ENCODE measurements at regions not wholly inside any gene's neighbourhood (a gene's known extent, or its start where the extent isn't known, plus 50 kb on each side); places are given as distances from the start of the nearest gene placed in this dataset.

DNA sequence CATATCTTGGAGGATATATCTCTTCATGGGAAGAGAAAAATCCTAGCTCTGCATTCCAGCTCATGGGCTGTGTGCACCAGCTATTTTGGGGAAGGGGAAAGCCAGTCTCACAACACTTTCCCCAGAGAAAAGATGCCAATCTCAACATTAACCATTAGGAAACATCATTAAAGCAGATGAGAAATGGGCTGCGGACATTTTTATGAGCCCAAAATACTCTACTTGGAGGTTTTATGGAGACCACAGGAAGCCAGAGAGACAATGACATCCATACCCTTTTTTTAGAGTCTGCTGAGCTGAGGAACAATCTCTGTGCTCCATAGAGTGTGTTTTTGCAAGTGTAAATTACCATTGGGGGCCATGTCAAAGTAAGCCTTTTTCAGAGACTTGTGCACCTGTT is 213.7 kb downstream of the TRIB2 start:
- DNase-seq (ENCODE audit: low read depth), result no peak

DNA sequence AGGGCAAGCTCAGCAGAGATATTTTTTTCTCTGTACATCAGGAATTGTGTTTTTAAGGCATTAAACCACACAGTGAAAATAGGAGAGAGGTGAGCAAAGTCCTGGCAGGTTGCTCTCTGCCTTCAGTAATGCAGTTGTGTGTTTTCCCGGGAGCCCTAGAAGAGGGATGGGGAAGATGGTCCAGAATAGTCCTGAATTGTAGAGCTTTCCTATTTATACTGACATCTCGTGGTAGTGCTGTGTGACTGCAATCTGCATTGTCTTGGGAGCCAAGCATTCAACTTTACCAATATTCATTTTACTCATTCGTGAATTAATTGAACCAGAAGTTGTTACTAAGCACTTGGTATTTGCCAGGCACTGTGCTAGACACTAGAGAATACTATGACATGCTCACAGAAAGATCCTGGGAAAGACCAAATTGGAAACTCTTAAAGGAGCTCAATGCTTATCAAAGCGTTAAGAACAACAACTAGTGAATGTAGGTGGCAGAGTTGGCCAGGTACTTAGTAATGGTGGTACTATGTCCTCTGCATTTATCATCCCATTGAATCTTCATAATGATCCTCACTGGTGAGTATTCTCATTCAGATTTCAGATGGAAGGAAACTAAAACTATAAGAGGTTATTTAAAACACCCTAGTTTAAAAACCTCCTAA is 214.6 kb downstream of the TRIB2 start:
- peak; percentile 69 for DNase-seq (ENCODE audit: low read depth)

DNA sequence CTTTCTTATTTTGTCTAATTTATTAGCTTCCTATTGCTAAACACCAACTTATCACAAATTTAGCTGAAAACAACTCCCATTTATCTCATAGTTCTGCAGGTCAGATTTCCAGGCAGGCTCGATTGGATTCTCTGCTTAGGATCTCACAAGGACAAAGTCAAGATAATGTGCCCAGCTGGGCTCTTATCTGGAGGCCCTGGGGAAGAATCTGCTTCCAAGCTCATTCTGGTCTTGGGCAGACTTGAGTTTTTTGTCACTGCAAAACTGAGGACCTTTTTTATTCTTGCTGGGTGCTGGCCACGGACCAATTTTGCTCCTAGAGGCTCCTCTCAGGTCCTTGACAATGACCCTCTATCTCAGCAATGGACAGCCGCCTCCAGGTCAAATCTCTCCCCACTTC is 215.5 kb downstream of the TRIB2 start:
- DNase-seq (ENCODE audit: low read depth), result no peak

DNA sequence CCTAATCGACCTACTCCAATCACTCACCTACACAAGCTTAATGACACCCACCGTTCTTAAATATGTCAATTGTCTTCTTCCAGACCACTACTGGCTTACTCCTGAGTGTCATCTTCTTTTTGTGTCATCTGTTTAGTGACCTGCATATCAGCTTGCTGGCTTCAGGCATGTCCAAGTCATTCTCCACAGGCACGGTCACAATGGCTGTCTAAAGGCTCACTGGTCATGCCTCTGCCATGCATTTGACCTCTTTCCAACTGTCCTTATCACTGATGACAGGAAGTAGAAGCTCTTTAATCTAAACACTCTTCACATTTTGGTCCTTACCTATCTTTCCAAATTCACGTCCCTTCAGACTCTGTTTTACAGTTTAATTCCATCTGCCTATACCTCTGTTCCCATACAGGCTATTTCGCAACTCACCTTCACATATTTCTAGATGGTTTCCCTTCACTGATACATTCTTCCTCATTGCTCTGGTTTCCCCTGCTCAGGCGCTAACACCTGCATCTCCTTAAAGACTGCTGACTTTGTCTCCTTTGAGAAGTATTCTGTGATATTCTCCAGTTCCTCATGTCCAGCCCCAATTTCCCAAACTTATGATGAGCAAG is 217.5 kb downstream of the TRIB2 start:
- DNase-seq (ENCODE audit: low read depth), result no peak

DNA sequence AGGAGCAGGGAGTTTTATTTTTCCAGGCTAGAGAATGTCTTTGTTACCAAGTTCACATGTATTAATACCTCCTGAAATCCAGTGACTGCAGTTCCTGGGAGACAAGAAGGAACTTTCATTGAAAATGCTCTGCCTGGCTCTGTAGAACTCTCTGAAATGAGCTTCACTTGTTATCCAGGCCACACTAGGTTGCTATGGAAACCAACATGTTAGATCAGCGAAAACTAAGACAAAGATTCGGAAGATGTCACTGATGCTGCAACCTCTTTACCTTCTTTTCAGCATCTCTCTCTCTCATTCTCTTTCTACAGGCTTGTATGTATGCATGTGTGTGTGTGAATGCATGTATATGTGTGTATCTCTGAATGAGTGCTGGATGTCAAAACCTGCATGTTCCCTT is 218.5 kb downstream of the TRIB2 start:
- no peak for DNase-seq (ENCODE audit: low read depth)

DNA sequence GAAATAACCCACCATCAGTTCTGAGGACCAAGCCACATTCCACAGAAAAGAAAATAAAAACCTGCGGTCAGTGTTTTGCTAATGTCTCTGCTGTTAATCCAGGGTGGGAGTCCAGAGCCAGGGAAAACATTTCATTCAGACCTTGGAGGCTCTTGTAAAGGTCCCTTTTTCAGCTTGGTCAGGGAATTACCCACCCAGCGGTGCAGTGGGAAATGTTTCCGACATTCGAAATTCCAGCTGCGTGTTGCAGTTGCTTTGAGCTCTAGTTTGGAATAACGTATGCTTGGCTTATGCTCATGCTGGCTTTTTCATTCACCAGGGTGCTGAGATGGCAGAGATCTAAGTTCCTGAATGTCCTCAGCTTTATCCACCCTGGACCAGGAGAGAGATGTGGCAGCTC is 219.1 kb downstream of the TRIB2 start:
- no peak for DNase-seq (ENCODE audit: low read depth)

DNA sequence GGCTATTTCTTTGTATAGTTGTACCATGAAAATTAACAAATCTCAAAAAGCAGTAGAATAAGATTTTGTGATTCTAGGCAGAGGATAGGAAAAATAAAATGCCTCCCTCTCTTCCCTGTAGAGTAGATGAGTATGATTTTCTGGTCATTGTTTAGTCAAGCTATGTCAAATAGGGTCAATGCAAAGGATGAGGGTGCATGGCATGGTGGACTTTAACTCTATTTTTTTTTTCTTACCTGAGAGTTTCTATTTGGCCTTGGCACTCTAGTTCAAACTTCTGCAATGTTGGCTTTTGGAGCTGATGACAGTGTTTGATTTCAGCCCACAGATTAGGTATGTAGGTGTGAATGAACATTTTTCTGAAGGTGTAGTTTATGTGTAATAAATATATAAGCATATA is 224.5 kb downstream of the TRIB2 start:
- no peak for DNase-seq (ENCODE audit: low read depth)

DNA sequence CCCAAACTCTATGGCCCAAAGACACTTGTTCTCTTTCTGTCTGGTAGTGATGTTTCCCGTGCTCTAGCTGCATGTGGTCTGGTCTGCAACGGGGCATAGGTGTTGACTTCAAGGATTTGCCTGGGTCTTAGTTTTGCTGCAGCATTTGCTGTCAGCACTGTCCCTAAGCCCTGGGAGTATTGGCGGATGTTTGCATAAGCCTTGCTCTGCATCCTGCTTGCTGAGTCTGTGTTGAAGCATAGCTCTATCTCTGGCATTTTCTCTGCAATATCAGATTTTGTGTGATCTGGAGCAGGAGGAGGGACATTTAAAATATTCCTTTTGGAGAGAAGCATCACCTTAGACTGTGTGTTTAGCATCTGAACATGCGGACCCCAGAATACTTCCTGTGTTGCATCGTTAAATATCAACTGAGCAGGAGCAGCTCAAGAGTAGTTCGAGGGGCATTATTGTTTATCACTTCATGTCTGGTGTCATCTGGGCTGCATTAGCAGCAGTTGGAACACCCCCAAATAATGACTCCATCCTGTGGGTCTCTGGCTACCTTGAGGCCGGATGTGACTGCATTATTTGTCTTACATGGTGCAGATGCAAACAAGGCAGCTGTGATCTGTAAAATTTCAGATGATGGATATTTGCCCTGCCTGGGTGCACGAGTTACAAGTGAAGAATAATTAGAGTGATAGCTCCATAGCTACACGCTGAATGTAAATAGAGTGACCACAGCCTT is 231.7 kb downstream of the TRIB2 start:
- DNase-seq (ENCODE audit: low read depth), result peak; percentile 88

DNA sequence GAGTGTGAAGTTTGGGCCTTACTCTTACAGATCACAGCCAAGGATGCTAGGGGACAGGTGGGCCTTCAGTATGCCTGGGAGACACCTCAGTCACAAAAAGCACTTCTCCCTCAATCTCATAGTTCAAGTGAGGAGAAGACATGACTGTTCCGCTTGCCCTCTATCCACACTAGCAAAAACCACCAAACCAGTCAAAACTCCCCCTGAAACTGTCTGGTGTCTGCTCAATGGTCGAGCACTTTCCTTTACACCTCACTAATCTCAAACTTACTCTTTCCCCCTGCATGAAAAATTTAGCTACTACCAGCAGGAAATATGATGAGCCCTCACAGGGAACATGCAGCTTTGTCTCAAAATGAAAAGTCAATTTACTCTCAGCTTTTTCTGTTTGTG is 232.2 kb downstream of the TRIB2 start:
- no peak for DNase-seq (ENCODE audit: low read depth)

DNA sequence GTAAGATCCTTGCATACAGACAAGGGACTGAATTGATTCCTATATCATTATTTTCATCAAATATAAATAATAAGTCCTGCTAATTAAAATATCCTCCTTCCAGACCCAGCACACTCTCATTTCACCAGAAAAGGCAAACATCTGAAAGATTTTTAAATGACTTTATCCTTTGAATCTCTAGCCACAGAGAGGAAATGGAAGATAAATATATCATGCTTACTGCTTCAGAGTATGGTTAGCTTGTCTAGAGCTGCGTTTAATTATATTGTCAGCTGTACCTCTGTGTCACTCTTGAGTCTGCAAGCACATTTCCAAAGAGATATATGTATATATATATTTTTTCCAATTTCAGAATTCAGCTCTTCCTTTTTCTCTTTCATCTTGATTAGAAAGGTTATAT is 232.7 kb downstream of the TRIB2 start:
- DNase-seq (ENCODE audit: low read depth), result no peak

DNA sequence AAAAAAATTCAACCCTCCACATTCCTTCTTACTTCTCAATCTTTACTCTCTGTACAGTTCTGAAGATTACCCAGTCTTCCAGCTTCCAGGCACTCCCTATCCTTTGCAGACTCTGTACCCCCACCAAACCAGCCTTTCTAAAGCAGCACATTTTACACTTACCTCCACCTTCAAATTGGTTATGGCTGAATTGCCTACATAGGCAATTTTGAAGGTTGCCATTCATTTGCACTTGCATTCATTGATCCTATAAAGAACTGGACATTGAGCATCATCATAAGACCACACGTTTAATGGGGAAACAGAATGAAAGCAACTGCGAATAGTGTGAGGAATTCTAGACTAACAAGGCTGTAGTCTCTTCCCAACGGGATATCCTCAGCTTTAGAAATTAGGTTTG is 233.4 kb downstream of the TRIB2 start:
- DNase-seq (ENCODE audit: low read depth), result no peak

DNA sequence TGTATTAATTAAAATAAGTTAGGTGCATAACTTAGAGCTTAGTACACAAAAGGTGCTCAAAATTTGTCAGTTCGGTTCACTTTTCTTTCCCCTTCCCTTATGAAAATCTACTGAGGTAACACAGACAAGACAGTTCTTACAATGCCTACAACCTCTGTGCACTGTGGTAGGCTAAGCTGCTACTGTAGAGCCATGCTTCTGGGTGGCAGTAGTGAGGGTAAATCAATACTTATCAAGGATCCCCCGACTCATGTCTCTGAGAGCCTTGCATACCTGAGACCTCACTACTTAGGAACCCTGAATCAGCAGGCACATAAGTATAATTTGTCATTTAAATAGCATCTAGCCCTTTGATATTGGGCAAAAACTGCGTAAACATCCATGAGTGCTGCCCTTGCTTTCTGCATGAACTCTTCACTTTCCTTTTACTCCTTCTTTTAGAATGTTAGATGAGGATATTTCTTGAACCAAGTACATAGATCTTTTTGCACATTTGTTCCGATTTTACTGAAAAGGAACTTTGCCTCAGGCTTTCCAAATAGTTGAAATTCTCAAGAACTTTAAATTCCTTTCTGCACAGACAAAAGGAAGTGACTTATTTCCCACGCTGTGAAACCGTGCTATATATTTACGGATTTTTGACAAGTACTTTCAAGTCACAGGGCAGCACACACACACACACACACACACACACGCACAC is 234.4 kb downstream of the TRIB2 start:
- peak; percentile 91 for DNase-seq (ENCODE audit: low read depth)

DNA sequence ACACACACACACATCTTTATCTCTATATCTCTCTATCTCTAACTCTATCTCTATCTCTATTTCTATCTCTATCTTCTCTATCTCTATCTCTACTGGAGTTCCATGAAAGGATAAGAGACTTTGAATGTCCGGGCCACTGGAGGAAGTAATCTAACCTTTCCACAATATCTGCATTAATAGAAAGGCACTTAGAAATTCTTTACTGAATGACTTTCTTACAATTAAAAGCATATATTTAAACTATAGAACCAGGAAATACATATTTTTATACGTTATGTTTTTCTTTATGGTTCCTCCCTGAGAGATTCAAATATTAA is 234.9 kb downstream of the TRIB2 start:
- DNase-seq (ENCODE audit: low read depth), result no peak

DNA sequence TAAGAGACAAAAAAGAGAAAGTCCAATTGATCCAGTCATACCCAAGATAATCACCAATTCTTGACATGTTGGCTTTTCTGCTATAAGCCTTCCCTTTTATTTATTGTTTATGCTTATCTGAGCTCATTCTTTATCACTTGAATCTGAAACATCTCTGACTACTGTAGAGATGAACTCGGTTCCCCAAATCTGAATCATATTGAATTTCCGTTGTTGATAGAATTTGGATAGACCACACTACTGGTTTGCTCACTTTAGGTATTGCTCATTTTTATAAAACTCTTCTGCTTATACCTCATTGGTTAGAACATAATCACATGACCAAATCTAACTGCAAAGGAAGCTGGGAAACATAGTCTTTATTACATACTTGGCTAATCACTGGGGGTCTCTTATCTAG is 236.9 kb downstream of the TRIB2 start:
- peak; percentile 64 for DNase-seq (ENCODE audit: low read depth)

DNA sequence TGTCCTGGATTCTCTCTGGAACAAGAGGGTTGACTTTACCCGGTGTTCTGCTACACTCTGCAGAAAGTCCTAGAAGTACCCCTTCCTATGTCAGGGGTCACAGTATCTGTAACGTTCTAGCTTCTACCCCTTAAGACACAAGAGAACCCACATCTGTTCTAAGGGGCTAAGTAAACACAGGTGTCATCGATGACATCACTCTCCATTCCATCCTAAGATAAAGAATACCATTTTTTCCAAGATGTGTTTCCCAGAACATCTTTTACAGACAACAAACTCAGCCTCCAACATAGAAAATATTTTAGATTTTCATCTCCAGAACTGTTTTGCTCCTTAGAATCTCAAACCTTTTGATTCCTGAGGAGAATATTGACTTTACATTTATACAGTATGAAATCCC is 239.1 kb downstream of the TRIB2 start:
- no peak for DNase-seq (ENCODE audit: low read depth)

DNA sequence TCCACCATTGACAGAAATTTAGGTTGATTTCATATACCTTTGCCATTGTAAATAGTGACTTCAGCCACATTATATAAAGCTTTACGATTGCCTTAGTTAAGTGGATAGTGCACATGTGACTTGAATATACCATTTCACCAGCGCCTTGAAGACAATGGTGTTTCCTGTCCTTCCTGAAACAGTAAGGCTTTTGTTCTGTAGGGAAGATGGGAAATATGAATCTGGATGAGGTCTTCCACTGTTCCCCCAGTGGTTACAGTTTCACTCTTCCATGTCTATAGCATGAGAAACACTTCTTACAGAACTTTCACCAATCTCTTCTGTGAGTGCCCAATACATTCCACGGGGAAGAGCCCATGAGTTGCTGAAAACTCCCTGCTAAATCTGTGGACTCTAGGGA is 240.5 kb downstream of the TRIB2 start:
- no peak for DNase-seq (ENCODE audit: low read depth)

DNA sequence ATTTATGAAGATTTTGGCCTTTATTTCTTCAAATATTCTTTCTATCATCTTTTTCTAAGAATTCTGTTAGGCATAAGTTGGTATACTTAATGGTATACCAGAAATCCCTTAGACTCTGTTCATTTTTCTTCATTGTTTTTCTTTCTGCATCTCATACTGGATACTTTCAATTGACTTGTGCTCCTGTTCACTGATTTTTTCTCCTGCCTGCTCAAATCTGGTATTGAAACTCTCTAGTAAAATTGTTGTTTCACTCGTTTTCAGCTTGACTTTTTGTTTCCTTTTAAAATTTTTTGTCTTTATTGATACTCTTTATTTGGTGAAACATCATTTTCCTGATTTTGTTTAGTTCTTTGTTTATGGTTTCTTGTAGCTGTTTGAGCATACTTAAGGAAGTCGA is 243.2 kb downstream of the TRIB2 start:
- DNase-seq (ENCODE audit: low read depth), result no peak

DNA sequence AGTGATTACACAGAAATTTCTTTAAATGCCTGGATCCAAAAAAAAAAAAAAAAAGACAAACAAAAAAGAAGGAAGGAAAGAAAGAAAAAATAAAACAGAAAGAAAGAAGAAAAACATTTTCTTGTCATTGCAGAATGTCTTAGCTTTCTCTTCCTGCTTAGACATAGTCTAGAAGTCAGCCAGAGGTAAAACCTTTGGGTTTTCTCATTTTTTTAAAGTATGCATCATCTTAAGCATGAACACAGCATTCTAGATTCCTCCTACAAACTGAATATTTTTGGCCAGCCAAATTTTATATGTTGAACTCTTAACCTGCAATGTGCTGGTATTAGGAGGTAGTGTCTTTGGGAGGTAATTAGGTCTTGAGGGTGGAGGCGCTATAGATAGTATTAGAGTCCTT is 243.9 kb downstream of the TRIB2 start:
- DNase-seq (ENCODE audit: low read depth), result no peak

DNA sequence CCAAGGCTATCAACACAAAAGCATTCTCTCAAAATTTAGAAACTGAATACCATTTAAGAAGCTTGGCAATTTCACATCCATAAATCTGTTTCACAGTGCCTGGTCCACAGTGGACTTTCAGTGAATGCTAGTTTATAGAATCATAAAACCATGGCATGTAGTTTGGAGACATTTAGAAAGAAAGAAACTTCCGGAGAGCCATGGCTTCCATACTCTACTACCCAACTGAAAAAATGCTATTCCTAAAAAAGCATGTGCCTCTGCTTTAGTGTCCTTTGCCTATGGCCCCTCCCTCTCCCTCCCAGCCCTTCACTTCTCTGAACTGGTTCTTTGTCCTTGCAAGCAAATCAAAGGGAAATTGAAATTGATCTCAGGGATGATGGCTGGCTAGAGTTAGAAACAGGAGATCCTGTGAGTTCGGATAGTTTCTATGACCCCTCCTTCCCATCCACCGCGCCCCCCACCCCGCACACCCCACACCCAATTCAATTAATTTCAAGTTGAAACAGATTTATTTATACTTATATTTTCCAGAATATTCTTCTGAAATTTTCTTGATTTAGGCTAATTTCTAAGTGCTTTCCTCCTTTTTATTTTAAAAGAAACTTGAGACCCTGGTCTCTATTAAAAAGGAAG is 248.3 kb downstream of the TRIB2 start:
- DNase-seq (ENCODE audit: low read depth), result no peak

DNA sequence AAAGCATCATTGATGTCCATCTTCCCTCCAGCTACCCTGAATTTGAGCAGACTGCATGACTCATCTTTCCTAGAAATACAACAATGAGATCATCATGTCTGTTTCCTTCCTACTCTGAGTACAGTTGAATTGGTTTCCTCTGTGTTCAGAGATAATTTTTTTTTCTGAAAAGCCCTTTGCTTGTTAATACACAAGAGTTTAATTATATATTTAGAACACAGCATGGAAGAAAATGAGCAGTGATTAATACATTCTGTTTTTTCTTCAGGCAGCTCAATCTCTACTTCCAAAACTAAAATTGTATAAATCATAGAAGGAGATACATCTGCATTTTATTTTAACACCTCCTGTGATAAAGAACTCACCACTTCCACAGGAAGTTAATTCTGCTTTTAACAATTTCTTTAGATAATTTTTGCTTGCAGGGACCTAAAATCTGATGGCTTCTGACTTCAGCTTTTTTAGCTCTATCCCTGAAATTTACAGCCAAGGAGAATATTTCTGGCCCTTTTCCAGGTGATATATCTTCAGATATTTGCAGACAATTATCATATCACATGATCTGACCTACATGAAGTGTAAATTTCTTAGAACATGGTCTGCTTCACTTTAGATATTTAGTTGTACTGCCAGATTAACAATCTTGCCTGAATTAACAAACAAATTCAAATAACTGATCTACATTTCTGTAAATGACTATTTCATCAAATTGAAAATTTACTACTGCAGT is 249.0 kb downstream of the TRIB2 start:
- peak; percentile 88 for DNase-seq (ENCODE audit: low read depth)

DNA sequence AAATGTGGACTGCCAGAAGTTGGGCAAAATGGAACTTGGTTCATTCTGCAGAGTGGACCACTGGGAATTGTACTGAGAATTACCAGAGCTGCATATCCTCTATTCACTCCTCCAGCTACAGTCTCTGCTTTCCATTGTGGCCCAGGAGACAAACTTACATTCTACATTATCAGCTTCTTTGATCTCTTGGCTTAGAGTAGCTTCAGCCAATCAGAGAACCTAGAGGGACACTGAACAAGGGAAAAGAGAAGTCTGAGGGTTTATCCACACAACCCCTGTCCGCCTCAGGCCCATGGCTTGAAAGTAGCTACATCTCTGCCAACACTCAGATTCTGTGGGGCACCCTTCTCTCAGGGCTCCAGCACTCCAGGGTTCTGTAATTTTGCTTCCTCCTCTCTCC is 251.1 kb downstream of the TRIB2 start:
- no peak for DNase-seq (ENCODE audit: low read depth)

DNA sequence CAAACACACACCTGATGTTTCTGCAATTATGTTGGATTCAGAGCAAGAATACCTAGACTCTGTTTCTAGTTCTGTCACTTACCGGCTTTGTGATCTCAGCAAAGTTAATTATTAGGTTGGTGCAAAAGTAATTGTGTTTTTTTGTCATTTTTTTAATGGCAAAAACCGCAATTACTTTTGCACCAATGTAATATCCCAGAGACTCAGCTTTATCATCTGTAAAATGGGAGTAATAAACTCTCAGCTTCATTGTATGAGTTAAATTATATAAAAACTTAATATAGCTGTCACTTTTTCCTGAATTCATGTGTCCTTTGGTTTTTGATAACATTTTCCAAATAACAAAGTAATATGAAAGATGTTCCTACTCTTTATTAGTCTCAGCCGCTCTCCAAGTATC is 251.7 kb downstream of the TRIB2 start:
- DNase-seq (ENCODE audit: low read depth), result no peak

Data from ELR (cell line).